MM.1S (cell line): ENCODE measurements at regions not wholly inside any gene's neighbourhood (a gene's known extent, or its start where the extent isn't known, plus 50 kb on each side); places are given as distances from the start of the nearest gene placed in this dataset.

Experiments used
- EZH2 ChIP-seq: fragments of 300-600 bp; sonication (generic); optimal IDR thresholded peaks from 2 replicates; pipeline ENCODE3; 2017; ENCODE audit warnings: low read depth, mild to moderate bottlenecking, antibody characterized with exemption, low read length, mixed read lengths
- EZH2phosphoT487 ChIP-seq: fragments of 300-600 bp; sonication (generic); IDR thresholded peaks from 2 replicates; pipeline ENCODE4 v1.6.1; 2018; ENCODE audit warnings: antibody characterized with exemption, low read length
- TF ChIP-seq, protein P1 (sequence below): fragments of 300-600 bp; sonication (generic); IDR thresholded peaks from 2 replicates; pipeline ENCODE4 v1.5.1; 2016; ENCODE audit warnings: antibody characterized with exemption, low read length, mixed read lengths

DNA sequence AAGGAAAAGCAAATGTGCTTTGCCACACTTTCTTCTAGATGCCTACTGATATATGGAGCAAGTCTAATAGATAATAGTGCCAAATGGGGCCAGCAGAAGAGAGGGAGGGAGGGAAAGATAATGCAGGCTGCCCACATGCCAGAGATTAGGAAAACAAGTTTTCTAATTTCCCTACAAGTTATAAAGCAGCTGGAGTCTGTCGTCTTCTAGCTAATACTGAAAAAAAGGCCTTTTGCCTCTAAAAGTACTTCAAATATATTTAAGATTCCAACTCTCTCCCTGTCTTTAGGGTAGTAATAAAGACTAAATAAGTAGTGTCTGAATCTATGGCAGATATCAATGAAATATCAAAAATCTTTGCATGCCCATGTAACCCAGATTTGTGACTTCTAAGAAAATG lies 632.0 kb upstream of the MIR17HG start:
- TF ChIP-seq, protein P1, sequence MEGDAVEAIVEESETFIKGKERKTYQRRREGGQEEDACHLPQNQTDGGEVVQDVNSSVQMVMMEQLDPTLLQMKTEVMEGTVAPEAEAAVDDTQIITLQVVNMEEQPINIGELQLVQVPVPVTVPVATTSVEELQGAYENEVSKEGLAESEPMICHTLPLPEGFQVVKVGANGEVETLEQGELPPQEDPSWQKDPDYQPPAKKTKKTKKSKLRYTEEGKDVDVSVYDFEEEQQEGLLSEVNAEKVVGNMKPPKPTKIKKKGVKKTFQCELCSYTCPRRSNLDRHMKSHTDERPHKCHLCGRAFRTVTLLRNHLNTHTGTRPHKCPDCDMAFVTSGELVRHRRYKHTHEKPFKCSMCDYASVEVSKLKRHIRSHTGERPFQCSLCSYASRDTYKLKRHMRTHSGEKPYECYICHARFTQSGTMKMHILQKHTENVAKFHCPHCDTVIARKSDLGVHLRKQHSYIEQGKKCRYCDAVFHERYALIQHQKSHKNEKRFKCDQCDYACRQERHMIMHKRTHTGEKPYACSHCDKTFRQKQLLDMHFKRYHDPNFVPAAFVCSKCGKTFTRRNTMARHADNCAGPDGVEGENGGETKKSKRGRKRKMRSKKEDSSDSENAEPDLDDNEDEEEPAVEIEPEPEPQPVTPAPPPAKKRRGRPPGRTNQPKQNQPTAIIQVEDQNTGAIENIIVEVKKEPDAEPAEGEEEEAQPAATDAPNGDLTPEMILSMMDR: no peak
- no peak for TF ChIP-seq EZH2
- no peak for TF ChIP-seq EZH2phosphoT487
